HT1080 (cell line): ENCODE measurements at regions not wholly inside any gene's neighbourhood (a gene's known extent, or its start where the extent isn't known, plus 50 kb on each side); places are given as distances from the start of the nearest gene placed in this dataset.
"Not testable (repeated sequence)": the region's sequence is repeated elsewhere in the genome, so short reads cannot be mapped to it uniquely, and the experiment has no call there.

ENCODE experiments used
- DNase-seq: peaks from one replicate; pipeline ENCODE4 v3.0.0-alpha.2; 2015; ENCODE audit warnings: low read depth

DNA sequence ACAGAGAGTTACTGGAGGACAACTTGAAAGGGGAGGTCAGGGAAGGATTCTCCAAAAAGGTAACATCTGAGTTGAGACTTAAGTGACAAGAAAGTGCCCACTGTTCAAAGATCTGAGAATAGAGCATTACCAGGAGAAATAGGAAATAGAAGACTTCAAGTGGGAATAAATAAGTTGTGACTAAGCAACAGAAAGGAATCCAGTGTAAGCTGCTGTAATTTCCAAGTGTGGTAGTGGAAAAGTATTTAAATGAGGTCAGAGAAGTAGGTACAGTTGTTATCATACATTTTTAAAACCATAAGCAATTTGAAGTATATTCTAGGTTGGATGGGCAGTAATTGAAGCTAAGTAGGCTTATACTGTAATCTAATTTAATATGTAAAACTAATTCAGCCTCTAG lies 211.9 kb downstream of the FBXO8 start:
- no peak for DNase-seq

DNA sequence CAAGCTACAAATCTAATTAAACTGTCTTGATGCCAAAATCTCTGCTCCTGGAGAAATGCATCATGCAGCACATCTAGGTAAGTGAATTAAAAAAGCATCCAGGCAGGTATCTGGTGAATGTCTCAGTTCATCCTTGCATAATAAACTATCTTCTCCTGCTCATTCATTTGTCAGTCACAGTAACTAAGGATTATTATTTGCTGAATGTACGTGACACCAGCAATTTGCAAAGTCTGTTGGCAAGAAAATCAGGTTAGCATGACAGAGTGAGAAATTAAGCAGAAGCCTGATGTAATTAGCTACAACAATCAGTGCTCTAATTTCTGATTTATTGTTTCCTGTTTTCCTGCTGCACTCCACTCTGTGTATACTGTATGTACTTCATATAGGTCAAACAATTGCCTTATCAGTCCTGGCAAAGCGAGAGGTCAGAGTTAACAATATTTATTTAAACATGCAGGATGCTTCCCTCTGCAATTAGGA lies 213.6 kb downstream of the FBXO8 start:
- DNase-seq, result no peak

DNA sequence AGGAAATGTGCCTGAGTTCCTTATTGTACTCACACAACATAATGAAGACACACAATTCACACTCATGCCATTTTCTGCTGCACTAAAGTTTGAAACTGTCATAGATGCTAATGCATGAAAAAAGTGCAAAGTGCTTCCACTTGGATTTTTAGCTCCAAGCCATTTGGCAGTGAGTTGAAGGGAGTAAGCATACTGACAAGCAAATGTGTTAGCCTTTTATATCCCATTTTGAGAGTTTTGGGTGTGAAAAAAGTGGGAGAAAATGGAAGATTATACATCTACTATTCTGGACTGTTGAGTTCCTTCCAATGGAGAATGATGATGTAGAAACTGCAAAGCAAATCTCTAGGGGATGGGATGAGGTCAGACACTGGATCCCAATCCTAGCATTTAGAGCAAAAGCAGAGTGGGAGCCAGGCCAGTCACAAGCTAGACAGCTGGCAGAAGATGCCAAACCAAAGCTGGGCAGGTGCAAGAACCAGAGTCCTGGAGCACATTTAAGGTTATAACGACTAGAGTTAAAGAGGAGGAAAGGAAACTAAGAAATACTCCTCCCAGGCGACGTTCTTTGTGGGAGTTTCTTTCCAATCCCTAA lies 216.8 kb downstream of the FBXO8 start:
- no peak for DNase-seq

DNA sequence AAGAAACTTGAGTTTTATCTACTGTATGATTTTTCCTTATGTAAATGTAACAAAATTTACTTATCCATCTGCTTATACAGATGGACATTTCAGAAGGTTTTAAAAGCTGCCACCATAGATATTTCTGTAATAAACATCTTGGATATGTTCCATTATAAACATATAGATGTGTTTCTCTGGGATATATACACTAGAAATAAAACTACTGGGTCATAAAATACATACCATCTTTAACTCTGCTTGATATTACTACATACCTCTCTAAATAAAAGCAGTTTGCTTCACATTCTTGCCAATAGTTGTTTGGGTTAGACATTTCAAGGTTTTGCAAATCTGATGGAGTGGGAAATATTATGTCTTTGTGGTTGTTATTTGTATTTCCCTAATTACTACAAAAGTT lies 220.6 kb downstream of the FBXO8 start:
- no peak for DNase-seq

DNA sequence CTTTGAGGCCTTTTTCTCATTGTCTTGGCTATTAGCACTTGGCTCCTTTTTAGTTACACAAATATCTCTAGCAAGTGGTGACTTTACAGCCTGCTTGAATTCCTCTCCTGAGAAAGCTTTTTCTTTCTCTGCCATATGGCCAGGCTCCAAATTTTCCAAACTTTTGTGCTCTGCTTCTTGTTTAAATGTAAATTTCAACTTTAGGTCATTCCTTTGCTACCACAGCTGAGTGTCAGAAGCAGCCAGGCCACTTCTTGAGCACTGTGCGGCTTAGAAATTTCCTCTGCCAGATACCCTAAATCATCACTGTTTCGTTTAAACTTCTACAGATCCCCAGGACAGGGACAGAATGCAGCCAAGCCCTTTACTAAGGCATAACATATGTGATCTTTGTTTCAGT lies 222.4 kb downstream of the FBXO8 start:
- DNase-seq, result no peak

DNA sequence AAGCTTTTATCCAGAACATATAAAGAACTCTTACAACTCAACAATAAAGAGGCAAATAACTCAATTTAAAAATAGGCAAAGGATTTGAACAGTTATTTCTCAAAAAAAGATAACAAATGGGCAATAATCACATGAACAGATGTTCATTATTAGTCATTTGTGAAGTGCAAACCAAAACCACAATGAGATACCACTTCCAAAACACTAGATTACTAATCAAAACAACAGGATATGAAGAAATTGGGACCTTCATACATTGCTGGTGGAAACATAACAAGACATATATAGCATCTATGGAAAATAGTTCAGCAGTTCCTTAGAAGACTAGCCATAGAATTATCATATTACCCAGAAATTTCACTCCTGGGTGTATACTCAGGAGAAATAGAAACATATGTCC lies 224.6 kb downstream of the FBXO8 start:
- peak; percentile 47 for DNase-seq

DNA sequence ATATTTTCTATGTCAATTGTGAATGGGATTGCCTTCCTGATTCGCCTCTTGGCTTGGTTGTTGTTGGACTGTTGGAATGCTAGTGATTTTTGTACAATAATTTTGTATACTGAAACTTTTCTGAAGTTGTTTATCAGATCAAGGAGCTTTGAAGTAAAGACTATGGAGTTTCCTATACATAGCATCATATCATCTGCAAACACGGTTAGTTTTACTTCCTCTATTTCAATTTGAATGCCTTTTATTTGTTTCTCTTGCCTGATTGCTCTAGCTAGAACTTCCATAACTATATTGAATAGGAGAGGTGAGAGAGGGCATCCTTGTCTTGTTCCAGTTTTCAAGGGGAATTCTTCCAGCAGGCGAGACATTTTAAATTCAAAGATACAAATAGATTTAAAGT lies 226.5 kb downstream of the FBXO8 start:
- no peak for DNase-seq

DNA sequence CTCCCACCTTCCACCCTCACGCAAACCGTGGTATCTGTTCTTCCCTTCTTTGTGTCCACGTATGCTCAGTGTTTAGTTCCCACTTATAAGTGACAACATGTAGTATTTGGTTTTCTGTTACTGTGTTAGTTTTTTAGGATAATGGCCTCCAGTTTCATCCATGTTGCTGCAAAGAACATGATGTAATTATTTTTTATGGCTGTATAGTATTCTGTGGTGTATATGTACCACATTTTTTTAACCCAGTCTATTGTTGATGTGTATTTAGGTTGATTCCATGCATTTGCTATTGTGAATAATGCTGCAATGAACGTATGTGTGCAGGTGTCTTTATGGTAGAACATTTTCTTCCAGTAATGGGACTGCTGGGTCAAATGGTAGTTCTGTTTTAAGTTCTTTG lies 228.1 kb downstream of the FBXO8 start:
- no peak for DNase-seq

DNA sequence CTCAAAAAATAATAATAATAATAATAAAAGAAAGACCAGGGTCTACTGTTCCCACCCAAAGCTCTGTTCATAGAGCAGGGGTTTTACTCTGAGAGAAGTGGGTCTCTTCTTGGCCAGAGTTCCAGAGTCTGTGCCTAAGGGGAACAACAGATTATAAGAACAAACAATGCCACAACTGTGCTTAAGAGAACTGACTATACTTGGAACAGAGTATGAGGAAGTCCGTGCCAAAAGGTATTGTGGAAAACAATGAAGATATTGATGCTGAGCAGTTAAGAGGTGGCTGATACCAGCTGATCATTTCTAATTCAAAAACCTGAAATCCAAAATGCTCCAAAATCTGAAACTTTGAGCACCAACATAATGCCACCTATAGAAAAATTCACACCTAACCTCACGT lies 229.6 kb downstream of the FBXO8 start:
- DNase-seq, result no peak

DNA sequence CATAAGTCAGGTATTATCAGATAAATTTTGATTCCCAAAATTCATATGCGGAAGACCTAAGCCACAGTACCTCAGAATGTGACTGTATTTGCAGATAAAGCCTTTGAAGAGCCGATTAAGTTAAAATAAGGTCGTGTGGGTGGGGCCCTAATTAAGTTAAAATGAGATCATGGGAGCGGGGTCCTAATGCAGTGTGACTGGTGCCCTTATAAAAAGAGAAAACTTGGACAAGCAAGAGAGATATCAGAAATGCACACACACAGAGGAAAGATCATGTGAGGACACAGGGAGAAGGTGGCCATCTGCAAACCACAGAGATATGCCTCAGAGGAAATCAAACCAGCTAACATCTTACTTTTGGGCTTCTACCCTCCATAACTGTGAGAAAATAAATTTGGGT lies 236.1 kb downstream of the FBXO8 start:
- no peak for DNase-seq

DNA sequence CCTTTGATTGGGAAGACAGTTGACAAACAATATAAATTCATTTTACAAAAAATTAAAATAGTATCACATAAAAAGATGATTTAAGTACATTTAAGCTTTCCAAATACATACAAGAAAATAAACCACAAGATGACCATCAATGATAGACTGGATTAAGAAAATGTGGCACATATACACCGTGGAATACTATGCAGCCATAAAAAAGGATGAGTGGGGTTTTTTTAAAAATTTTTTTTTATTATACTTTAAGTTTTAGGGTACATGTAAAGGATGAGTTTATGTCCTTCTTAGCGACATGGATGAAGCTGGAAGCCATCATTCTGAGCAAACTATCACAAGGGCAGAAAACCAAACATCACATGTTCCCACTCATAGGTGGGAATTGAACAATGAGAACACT lies 237.6 kb downstream of the FBXO8 start:
- not testable (repeated sequence) for DNase-seq

DNA sequence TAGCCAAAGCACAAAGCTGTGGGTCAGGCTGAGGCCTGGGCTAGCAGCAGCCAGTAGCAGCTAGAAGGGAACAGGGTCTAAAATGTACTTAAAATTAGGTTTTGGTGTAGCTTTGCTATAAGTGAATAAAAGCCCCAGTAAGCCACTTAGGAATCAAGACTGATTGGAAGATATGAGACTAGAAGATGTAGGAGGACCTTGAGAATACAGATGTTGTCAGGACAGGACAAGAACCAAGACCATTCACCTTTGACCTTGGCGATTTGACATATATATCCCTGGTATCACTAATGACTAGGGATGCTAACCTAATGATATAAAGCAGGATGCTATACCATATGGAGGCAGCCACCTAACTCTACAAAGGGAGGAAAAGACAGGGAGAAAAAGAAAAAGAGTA lies 238.1 kb downstream of the FBXO8 start:
- DNase-seq, result no peak

DNA sequence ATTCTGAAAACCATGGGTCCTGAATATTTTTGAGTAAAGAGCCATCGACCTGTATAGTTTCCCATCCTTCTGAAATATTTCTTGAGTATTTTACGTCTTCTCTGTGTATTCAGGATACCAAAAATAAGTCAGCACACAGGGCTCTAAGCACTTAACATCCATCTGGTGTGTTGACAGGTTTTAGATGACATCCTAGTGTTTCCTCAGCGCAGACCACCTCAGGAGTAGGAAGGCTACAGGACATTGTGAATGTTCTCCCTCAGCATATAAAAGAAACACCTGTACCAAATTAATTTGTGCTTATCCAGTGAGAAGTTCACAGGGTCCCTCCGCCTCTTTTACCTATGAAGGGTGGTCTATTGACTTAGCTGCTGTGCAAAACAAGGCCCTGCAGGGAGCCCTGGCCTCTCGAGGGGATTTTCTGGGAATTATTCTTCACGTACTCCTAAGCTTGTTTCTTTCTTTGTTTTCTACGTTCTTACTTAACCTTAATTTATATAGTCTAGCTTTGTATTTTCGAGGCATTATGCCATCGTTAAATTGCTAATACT lies 241.8 kb downstream of the FBXO8 start:
- DNase-seq, result no peak

DNA sequence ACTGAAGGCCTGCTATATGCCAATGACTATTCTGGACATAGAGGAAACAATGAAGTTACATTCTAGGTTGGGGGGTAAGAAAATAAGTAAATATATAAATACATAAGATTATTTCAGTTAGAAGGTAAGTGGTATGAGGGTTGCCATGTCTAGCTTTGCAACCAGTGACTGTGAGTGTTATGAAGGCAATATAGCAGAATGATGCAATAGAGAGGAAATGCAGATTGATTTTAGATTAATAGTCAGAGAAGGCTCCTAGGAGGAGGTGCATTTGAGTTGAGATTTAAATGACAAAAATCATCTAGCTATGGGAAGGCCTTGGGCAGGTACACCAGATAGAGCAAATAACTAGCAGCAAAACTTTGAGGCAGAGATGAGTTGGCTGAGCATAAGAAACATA lies 243.2 kb downstream of the FBXO8 start:
- DNase-seq, result no peak

DNA sequence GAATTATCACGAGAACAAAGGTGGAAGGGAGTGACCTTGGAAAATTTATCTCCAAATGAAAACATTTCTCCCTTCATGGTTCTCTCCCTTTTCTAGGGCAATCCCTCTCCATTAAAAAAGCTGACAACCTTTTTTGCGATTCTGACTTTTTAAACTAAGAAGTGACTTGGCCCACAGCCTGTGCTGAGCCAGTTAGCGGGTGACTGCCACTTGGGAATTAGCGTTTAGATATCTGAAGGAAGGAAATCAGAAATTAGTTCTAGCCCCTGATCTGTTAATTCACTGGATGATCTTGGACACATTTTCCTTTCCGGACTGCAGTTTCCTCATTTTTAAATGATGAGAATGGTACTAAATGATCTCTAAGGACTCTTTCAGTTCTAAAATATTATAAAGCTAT lies 245.0 kb downstream of the FBXO8 start:
- DNase-seq, result no peak

DNA sequence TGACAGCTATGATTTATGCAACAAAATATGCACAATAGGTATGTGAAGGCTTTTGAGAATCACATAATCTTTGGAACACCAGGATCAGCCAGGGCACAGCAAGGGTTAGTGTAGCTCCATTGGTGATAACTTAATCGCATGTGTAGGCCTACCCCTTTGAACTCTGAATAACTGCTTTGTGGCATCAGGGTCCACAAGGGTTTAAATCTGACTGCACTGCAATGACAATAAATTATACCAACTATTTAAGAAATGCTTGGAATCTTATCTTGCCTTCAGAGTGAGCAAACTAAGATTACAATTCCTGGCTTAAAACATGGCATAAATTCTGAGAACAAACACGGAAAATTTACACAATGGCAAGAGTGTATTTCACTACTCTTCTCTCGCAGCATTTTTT lies 245.8 kb downstream of the FBXO8 start:
- no peak for DNase-seq

DNA sequence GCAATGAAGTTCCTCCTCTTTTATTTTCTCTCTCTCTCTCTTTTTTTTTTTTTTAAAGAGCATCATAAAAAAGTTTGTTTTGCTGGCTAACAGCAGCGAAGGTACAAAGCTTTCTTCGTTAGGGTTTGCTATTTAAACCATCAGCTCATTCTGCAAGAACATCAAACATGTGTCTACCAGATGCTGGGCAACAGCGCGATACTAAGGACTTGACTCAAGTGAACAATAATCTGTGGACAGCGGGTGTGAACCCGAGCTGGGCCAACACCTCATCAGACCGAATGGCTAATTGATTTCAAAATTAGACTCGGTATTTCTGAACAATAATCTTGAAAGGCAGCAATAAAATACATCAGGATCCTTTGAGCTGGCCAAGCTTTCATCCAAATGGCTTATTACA lies 246.4 kb downstream of the FBXO8 start:
- no peak for DNase-seq

DNA sequence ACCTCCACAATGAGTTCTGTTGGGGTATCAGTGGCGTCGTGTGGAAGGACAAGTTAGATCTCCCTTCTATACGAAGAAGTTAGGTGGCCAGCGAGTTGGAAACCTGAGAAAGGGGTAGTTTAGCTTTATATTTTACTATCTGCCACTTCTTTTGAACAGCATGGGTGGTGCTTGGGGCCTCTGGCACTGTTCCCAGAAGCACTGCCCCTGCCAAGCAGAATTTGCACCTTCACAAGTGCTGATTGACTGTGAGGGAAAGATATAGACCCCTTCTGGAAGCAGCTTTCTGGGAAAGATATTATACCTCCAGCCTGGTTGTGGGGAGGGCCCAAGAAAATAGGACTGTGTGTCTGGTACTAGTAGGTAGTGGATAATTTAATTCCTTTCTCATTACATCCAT lies 246.9 kb downstream of the FBXO8 start:
- DNase-seq, result no peak

DNA sequence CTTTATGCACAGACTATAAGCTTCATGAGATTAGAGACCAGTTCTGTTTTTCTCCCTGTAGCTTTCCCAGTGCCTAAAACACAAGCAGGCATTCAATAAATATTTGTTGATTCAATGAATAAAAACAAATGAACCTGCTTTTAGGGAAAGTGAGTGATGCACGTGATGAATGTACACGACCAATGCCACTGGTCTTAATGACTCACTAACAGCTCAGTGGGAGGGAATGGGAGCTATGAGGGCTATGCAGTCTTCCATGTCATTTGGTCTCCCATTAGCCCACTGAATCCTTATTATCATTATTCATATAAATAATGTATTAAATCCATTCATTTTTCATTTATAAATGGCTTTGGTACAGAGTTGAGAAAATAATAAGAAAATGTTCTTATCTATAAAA lies 247.4 kb downstream of the FBXO8 start:
- peak; percentile 40 for DNase-seq

DNA sequence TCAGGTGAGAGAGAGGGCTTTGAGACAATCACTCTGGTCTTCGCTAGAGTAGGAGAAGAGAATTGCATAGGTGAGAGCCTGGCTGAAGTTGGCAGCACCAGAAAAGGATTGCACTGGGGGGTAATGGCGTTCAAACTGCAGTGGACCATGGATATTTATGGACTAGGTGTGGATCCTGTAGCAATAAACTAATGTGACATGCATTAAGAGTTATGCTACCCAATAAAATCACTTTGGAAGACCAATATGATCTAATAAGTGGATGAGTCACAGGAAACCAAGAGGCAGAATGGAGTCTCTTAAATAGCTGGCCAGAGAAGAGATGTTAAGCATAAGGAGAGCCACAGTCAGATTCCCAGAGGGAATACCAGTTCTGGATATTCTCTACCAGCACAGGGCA lies 259.8 kb downstream of the FBXO8 start:
- DNase-seq, result peak; percentile 71

DNA sequence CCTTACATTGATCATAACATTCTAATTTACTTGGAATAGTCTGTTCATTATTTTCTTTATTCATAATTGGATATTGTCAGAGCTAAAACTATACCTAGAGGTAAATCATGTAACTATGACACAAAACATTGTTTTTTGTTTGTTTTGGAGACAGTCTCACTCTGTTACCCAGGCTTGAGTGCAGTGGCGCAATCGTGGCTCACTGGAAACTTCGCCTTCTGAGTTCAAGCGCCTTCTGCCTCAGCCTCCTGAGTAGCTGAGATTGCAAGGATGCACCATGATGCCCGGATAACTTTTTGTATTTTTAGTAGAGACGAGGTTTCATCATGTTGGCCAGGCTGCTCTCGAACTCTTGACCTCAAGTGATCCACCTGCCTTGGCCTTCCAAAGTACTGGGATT lies 265.2 kb downstream of the FBXO8 start:
- DNase-seq, result no peak

DNA sequence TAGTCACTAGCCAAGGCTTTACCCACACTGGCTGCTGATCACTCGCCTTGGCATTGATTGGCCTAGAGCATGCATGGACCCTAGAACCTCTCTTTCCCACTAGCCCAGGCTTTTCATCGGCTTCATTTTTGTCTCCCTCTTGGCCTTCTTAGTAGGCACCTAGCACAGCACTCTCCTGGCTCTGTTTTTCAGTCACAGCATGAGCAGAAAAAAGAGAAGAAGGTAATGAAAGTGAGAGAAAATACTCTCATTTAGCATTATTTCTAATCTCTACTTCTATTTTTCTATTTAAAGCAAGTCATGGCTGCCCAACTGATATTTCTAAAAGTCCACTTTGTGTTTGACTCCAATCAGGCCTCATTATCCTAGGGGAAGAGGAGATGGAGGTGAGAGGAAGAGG lies 267.2 kb downstream of the FBXO8 start:
- no peak for DNase-seq

DNA sequence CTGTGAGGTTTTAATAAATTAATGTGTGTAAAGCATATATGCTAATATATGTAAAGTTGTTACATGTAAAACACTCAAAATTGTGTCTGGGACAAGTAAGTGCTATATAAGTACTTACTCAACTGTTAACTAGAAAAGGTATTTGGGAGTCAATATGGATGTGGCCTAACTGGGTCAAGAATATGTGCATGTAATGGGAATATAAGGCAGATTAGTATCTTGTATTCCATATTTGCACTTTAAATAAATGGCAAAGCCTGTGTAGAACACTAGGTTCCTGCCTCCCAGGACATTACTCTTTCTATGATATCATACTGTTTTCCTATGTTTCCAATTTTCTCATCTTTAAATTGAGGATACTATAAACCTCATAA lies 270.6 kb downstream of the FBXO8 start:
- no peak for DNase-seq
